ENCODE measurements at regions not wholly inside any gene's neighbourhood (a gene's known extent, or its start where the extent isn't known, plus 50 kb on each side); places are given as distances from the start of the nearest gene placed in this dataset.
"Not testable (repeated sequence)": the region's sequence is repeated elsewhere in the genome, so short reads cannot be mapped to it uniquely, and the experiment has no call there.

DNA sequence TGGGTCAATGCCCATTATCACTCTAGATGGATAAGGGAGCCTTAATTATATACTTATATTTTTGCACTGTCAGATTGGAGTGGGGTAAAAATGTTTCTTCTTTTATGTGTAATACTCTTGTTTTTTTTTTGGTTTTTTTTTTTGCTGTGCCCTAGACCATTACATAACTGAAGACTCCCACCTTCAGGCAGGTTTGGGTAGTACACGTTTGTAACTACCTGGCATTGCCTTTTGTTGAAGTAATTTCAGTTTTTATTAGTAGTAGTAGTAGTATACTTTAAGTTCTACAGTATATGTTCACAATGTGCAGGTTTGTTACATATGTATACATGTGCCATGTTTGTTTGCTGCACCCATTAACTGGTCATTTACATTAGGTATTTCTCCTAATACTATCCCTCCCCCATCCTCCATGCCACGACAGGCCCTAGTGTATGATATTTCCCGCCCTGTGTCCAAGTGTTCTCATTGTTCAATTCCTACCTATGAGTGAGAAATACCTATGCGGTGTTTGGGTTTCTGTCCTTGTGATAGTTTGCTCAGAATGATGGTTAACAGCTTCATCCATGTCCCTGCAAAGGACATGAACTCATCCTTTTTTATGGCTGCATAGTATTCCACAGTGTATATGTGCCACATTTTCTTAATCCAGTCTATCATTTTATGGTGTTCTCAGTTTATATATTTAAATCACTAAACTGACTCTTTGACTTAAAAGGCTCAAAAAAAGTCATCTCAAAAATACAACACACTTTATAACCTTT lies 109.2 kb upstream of the FBXO28 start:
- H3K27ac ChIP-seq (ENCODE audit: low read depth in 1 of 2, low read length in 2 of 2); H3K27me3 ChIP-seq (ENCODE audit: control insufficient read depth in 1 of 2, insufficient read depth in 2 of 2, low read length in 1 of 2); DNase-seq; intact Hi-C loops (cut with DNase I); H3K4me1 ChIP-seq (ENCODE audit: control insufficient read depth in 1 of 2, insufficient read depth in 2 of 2, low read length in 2 of 2); H3K4me3 ChIP-seq (ENCODE audit: low read length in 2 of 2); H3K36me3 ChIP-seq (ENCODE audit: control insufficient read depth in 1 of 2, insufficient read depth in 2 of 2, low read length in 1 of 2); ATAC-seq (ENCODE audit: low FRiP score); H3K9me3 ChIP-seq (ENCODE audit: control insufficient read depth, low read length): not testable (repeated sequence)
- WGBS, 2 donors, result 84 to 86% methylated on average over 4 of the region's 4 CpGs

DNA sequence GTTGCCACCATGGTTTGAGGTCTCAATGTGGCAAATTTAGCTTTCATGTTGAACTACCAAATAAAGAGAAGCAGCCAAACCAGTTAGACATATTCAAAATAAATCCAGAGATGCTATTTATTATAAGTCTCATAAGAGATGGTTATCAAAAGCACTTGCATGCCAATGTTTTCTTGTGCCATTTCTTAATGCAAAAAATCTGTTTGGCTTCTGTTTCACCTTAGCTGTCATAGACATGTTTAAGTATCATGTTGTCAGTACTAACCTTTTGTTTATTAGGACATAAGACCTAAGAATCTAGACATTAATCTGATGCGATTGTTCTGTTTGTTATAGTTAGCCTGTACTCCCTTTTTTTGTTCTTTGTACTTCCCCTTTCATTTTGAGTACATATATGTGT lies 110.0 kb upstream of the FBXO28 start:
- H3K27me3 ChIP-seq (ENCODE audit: control insufficient read depth in 1 of 2, insufficient read depth in 2 of 2, low read length in 1 of 2); ATAC-seq (ENCODE audit: low FRiP score); H3K36me3 ChIP-seq (ENCODE audit: control insufficient read depth in 1 of 2, insufficient read depth in 2 of 2, low read length in 1 of 2); H3K27ac ChIP-seq (ENCODE audit: low read depth in 1 of 2, low read length in 2 of 2); H3K4me3 ChIP-seq (ENCODE audit: low read length in 2 of 2); DNase-seq; H3K4me1 ChIP-seq (ENCODE audit: control insufficient read depth in 1 of 2, insufficient read depth in 2 of 2, low read length in 2 of 2); intact Hi-C loops (cut with DNase I); H3K9me3 ChIP-seq (ENCODE audit: control insufficient read depth, low read length): not testable (repeated sequence)
- WGBS, 2 donors, result 0% methylated on average over 1 of the region's 1 CpG

DNA sequence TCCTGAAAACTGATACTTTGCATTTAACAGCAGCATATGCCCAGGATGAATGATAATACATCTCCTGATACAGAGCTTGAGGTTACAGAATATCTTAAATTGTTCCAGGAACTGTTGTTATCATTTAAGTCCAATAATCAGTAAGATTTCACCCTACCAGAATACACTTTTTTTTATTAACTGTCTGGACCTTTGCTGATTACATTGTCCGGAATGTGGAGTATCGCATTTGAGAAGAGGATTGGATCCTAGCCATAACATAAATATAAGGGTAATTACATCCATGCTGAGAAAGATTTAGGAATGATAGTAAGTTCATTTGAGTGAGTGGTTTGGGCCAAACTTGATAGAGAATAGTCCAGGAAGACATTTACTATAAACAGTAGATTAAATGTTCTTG lies 112.2 kb upstream of the FBXO28 start:
- DNase-seq; H3K4me3 ChIP-seq (ENCODE audit: low read length in 2 of 2); H3K9me3 ChIP-seq (ENCODE audit: control insufficient read depth, low read length); intact Hi-C loops (cut with DNase I); H3K27ac ChIP-seq (ENCODE audit: low read depth in 1 of 2, low read length in 2 of 2); H3K27me3 ChIP-seq (ENCODE audit: control insufficient read depth in 1 of 2, insufficient read depth in 2 of 2, low read length in 1 of 2); H3K36me3 ChIP-seq (ENCODE audit: control insufficient read depth in 1 of 2, insufficient read depth in 2 of 2, low read length in 1 of 2); ATAC-seq (ENCODE audit: low FRiP score); H3K4me1 ChIP-seq (ENCODE audit: control insufficient read depth in 1 of 2, insufficient read depth in 2 of 2, low read length in 2 of 2): not testable (repeated sequence)
- WGBS, 2 donors, result 13 to 28% methylated on average over 2 of the region's 2 CpGs

DNA sequence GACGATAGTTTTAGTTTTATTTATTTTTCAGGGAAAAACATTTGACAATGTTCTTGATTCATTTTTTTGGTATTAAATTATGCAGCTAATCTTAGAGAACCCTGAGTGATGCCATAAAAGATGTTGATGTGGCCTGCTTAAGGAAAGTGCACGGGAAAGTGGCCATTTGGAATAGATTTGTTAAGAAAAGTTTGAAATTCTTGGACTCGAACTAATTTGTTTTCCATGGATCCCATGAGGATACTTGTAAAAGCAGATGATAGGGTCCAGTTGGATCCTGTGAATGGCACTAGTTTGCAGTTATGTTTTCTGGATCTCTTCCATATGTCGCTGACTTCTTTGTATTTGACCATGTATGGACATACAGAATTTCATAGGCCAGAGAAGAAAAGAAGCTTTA lies 114.2 kb upstream of the FBXO28 start:
- not testable (repeated sequence) for H3K27ac ChIP-seq (ENCODE audit: low read depth in 1 of 2, low read length in 2 of 2); H3K4me3 ChIP-seq (ENCODE audit: low read length in 2 of 2)

DNA sequence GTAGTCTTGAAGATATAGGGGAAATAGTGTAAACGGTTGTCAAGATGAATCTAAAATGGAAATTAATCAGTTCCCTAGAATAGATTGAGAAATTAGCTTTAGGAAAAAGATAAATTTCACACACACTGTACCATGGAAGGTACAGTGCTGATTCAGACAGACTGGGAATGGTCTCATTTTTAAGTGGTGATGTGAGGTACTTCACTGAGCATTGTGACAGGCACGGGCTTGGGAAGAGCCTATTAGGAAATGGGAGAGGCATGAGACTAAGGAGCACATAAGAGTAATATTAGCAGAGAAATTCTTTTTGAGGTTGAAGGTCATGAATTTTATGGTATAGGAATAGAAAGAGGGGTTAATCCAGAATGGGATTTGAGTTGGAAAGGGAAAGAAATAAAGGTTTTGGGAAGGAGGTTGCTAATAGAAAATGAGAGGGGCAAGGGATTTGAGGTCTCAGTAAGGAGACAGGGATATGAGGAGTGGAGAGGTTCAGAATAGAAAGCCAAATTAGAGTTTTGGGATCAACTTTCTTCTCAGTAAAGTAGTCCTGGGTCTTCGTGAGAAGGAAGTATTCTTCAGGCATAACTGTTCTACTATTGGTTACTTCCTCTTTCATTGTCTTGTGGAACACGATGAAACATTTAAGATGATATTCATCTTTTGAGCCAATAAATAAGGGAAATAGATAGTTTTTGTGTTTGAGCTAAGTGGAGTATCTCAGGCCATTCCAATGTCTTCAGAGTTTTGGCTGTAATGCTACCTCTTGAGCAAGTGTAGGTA lies 115.0 kb upstream of the FBXO28 start:
- DNase-seq; H3K4me1 ChIP-seq (ENCODE audit: control insufficient read depth in 1 of 2, insufficient read depth in 2 of 2, low read length in 2 of 2); intact Hi-C loops (cut with DNase I); H3K4me3 ChIP-seq (ENCODE audit: low read length in 2 of 2); H3K9me3 ChIP-seq (ENCODE audit: control insufficient read depth, low read length); H3K27me3 ChIP-seq (ENCODE audit: control insufficient read depth in 1 of 2, insufficient read depth in 2 of 2, low read length in 1 of 2); H3K36me3 ChIP-seq (ENCODE audit: control insufficient read depth in 1 of 2, insufficient read depth in 2 of 2, low read length in 1 of 2): not testable (repeated sequence)
- WGBS, 2 donors, result 17 to 30% methylated on average over 4 of the region's 4 CpGs
- peak overlapping the region in 1 of 2 donors; percentile 28 for H3K27ac ChIP-seq (ENCODE audit: low read depth in 1 of 2, low read length in 2 of 2)
- ATAC-seq (ENCODE audit: low FRiP score), result peak; percentile 62

More for the DNA sequence above, 114.2 kb upstream of the FBXO28 start:
- peak; percentile 41 for ATAC-seq (ENCODE audit: low FRiP score)
- 4% methylated on average over 3 to 4 of the region's 4 CpGs for WGBS, 2 donors
- H3K27me3 ChIP-seq (ENCODE audit: control insufficient read depth in 1 of 2, insufficient read depth in 2 of 2, low read length in 1 of 2); H3K9me3 ChIP-seq (ENCODE audit: control insufficient read depth, low read length); intact Hi-C loops (cut with DNase I); H3K36me3 ChIP-seq (ENCODE audit: control insufficient read depth in 1 of 2, insufficient read depth in 2 of 2, low read length in 1 of 2); DNase-seq; H3K4me1 ChIP-seq (ENCODE audit: control insufficient read depth in 1 of 2, insufficient read depth in 2 of 2, low read length in 2 of 2): not testable (repeated sequence)

DNA sequence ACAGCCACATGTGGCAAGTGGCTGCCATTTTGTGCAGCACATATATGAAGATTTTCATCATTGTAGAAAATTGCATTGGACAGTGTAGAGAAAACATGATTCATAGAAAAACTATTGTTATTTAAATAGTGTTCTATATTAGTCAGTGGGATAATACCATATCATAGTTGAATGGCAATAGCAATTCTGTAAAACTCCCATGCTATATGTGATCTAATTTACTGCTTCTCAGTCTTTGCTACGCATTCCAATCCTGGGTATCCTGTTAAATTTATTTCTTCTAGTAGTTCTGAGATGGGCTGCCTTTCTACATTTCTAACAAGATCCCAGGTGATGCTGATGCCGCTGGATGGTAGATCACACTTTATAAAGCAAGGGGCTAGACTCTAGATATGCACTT lies 117.5 kb upstream of the FBXO28 start:
- H3K4me3 ChIP-seq (ENCODE audit: low read length in 2 of 2); ATAC-seq (ENCODE audit: low FRiP score); H3K4me1 ChIP-seq (ENCODE audit: control insufficient read depth in 1 of 2, insufficient read depth in 2 of 2, low read length in 2 of 2); DNase-seq; H3K27me3 ChIP-seq (ENCODE audit: control insufficient read depth in 1 of 2, insufficient read depth in 2 of 2, low read length in 1 of 2); H3K36me3 ChIP-seq (ENCODE audit: control insufficient read depth in 1 of 2, insufficient read depth in 2 of 2, low read length in 1 of 2); H3K27ac ChIP-seq (ENCODE audit: low read depth in 1 of 2, low read length in 2 of 2); intact Hi-C loops (cut with DNase I); H3K9me3 ChIP-seq (ENCODE audit: control insufficient read depth, low read length): not testable (repeated sequence)
- 96 to 97% methylated on average over 2 of the region's 2 CpGs for WGBS, 2 donors

DNA sequence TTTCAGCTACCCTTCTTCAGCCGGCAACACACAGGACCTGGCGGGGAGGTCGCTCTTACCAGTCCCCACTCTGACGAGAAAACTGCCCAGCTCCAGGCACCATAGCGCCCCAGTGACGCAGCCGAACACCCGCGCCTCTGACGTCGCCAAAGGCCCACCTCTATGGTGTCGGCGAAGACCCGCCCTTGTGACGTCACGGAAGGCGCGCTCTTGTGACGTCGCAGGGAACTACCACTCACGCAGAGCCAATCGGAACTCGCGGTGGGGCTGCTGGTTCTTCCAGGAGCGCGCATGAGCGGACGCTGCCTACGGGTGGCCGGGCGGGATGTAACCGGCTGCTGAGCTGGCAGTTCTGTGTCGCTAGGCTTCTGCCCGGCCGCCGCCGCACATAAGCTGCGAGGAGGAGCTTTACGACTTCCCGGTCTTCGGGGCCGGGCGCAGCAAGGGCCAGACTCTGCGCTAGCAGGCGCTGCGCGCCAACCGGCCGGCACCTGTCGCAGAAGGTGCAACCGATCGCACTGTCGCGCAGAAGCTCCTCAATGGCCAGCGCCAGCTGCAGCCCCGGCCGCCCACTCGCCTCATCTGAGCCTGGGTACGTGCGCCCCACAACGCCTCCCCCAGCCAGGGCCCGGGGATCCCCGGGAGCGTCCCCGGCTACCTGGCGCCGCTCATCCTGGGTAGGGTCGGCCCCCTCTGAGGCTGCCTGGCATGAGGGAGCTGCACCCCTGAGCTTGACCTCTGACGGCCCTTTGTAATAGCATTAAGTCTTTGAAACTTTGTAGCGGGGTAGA lies 121.3 kb upstream of the FBXO28 start:
- DNase-seq (peak; percentile 100), ATAC-seq (ENCODE audit: low FRiP score) (peak; percentile 100)
- H3K4me1 ChIP-seq (ENCODE audit: control insufficient read depth in 1 of 2, insufficient read depth in 2 of 2, low read length in 2 of 2); intact Hi-C loops (cut with DNase I); H3K36me3 ChIP-seq (ENCODE audit: control insufficient read depth in 1 of 2, insufficient read depth in 2 of 2, low read length in 1 of 2); H3K9me3 ChIP-seq (ENCODE audit: control insufficient read depth, low read length); H3K27me3 ChIP-seq (ENCODE audit: control insufficient read depth in 1 of 2, insufficient read depth in 2 of 2, low read length in 1 of 2): not testable (repeated sequence)
- WGBS, 2 donors, result 0% methylated on average over 48 to 62 of the region's 70 CpGs
- Histone ChIP-seq H3K27ac (ENCODE audit: low read depth in 1 of 2, low read length in 2 of 2) (peak overlapping the region in 1 of 2 donors; percentile 75), H3K4me3 (ENCODE audit: low read length in 2 of 2) (peak overlapping the region; percentile 47 to 78)

DNA sequence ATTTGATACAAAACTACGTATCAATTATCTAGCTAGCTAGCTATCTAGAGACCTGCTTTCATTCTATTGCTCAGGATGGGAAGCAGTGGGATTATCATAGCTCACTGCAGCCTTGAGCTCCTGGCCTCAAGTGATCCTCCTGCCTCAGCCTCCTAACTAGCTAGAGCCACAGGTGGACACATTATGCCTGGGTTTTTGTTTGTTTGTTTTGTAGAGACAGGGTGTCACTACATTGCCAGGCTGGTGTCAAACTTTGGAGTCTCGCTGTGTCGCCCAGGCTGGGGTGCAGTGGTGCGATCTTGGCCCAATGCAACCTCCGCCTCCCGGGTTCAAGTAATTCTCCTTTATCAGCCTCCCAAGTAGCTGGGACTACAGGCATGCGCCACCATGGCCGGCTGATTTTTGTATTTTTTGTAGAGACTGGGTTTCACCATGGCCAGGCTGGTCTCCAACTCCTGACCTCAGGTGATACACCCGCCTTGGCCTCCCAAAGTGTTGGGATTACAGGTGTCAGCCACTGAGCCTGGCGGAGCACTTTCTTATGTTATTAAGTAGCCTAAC lies 122.5 kb upstream of the FBXO28 start:
- H3K9me3 ChIP-seq (ENCODE audit: control insufficient read depth, low read length); H3K27ac ChIP-seq (ENCODE audit: low read depth in 1 of 2, low read length in 2 of 2); DNase-seq; H3K27me3 ChIP-seq (ENCODE audit: control insufficient read depth in 1 of 2, insufficient read depth in 2 of 2, low read length in 1 of 2); H3K36me3 ChIP-seq (ENCODE audit: control insufficient read depth in 1 of 2, insufficient read depth in 2 of 2, low read length in 1 of 2); ATAC-seq (ENCODE audit: low FRiP score); H3K4me3 ChIP-seq (ENCODE audit: low read length in 2 of 2); H3K4me1 ChIP-seq (ENCODE audit: control insufficient read depth in 1 of 2, insufficient read depth in 2 of 2, low read length in 2 of 2); intact Hi-C loops (cut with DNase I): not testable (repeated sequence)
- WGBS, 2 donors, result 95 to 96% methylated on average over 10 of the region's 10 CpGs
